HL-60 (cell line): ENCODE measurements at regions not wholly inside any gene's neighbourhood (a gene's known extent, or its start where the extent isn't known, plus 50 kb on each side); places are given as distances from the start of the nearest gene placed in this dataset.

Experiments used
- DNase-seq, 2 experiments: peaks; one replicate each; pipeline ENCODE4 v3.0.0-alpha.2; 2010 to 2020; ENCODE audit warnings: low read depth in 1 of 2, low spot score in 1 of 2
- H3K27ac ChIP-seq: fragments of 250-450 bp; sonication (Bioruptor Pico); replicated peaks from 2 replicates; pipeline ENCODE4 v1.5.1; 2020; ENCODE audit warnings: mild to moderate bottlenecking, moderate library complexity
- H3K27me3 ChIP-seq: fragments of 250-450 bp; sonication (Bioruptor Pico); 2 replicates; pipeline ENCODE4 v1.5.1; 2021; ENCODE audit warnings: mild to moderate bottlenecking, moderate library complexity; ENCODE audit not compliant: insufficient read depth, poor library complexity, severe bottlenecking
- H3K4me3 ChIP-seq: replicated peaks from 2 replicates; pipeline ENCODE4 v1.5.1; 2011; ENCODE audit warnings: mild to moderate bottlenecking, control low read depth, low read length; ENCODE audit not compliant: insufficient read depth
- GABPA ChIP-seq: IDR thresholded peaks from 2 replicates; pipeline ENCODE4 v1.6.1; 2012; ENCODE audit warnings: low read depth
- POLR2AphosphoS5 ChIP-seq: IDR thresholded peaks from 2 replicates; pipeline ENCODE4 v1.6.1; 2012; ENCODE audit warnings: low read depth
- SPI1 ChIP-seq: IDR thresholded peaks from 2 replicates; pipeline ENCODE4 v1.6.1; 2012; ENCODE audit warnings: low read depth, mild to moderate bottlenecking, borderline replicate concordance
- TF ChIP-seq, protein P1 (sequence below): IDR thresholded peaks from 2 replicates; pipeline ENCODE4 v1.6.1; 2012; ENCODE audit warnings: low read depth; ENCODE audit not compliant: insufficient replicate concordance
- TF ChIP-seq, protein P2 (sequence below): IDR thresholded peaks from one replicate; pipeline ENCODE4 v1.5.1; 2011; ENCODE audit warnings: low read length, control low read depth, inconsistent platforms; ENCODE audit not compliant: insufficient read depth

DNA sequence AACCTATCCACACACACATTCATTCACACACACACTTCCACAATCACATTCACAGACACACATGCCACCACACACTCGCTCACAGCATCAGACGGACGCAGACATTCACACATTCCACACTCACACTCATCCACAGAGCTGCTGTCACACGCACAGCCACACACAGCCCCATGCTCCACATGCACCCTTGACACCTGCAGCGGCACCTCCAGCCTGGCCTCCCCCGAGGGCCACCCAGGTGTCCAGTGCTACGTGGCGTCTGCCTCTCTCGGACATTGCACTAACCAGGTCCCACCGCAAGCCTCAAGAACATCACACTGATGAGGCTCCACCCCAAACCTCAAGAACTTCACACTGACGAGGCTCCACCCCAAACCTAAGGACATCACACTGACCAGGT, 155.2 kb downstream of the RBFOX3 start:
- TF ChIP-seq, protein P1, sequence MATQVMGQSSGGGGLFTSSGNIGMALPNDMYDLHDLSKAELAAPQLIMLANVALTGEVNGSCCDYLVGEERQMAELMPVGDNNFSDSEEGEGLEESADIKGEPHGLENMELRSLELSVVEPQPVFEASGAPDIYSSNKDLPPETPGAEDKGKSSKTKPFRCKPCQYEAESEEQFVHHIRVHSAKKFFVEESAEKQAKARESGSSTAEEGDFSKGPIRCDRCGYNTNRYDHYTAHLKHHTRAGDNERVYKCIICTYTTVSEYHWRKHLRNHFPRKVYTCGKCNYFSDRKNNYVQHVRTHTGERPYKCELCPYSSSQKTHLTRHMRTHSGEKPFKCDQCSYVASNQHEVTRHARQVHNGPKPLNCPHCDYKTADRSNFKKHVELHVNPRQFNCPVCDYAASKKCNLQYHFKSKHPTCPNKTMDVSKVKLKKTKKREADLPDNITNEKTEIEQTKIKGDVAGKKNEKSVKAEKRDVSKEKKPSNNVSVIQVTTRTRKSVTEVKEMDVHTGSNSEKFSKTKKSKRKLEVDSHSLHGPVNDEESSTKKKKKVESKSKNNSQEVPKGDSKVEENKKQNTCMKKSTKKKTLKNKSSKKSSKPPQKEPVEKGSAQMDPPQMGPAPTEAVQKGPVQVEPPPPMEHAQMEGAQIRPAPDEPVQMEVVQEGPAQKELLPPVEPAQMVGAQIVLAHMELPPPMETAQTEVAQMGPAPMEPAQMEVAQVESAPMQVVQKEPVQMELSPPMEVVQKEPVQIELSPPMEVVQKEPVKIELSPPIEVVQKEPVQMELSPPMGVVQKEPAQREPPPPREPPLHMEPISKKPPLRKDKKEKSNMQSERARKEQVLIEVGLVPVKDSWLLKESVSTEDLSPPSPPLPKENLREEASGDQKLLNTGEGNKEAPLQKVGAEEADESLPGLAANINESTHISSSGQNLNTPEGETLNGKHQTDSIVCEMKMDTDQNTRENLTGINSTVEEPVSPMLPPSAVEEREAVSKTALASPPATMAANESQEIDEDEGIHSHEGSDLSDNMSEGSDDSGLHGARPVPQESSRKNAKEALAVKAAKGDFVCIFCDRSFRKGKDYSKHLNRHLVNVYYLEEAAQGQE: no peak
- TF ChIP-seq SPI1 (no peak), POLR2AphosphoS5 (no peak), GABPA (no peak)
- TF ChIP-seq, protein P2, sequence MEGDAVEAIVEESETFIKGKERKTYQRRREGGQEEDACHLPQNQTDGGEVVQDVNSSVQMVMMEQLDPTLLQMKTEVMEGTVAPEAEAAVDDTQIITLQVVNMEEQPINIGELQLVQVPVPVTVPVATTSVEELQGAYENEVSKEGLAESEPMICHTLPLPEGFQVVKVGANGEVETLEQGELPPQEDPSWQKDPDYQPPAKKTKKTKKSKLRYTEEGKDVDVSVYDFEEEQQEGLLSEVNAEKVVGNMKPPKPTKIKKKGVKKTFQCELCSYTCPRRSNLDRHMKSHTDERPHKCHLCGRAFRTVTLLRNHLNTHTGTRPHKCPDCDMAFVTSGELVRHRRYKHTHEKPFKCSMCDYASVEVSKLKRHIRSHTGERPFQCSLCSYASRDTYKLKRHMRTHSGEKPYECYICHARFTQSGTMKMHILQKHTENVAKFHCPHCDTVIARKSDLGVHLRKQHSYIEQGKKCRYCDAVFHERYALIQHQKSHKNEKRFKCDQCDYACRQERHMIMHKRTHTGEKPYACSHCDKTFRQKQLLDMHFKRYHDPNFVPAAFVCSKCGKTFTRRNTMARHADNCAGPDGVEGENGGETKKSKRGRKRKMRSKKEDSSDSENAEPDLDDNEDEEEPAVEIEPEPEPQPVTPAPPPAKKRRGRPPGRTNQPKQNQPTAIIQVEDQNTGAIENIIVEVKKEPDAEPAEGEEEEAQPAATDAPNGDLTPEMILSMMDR: no peak
- Histone ChIP-seq H3K4me3 (no peak overlapping the region), H3K27me3 (no peaks in the 10 kb centered on the region), H3K27ac (no peak overlapping the region)
- no peak for DNase-seq

DNA sequence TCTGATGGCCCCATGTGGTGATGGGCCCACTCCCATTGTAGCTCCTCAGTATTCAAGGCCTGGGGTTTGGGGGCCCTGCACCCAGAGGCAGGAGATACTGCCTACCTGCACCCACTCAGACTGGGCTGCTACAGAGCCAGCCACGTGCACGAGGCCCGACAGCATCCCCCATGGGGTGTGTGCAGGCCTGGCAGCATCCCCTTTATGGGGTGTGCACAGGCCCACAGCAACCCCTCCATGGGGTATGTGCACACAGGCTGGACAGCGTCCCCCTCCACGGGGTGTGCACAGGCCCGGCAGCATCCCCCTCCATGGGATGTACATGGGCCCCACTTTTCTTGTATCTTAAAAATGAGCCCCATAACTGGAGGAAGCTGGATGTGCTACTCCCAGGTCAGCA, 156.0 kb downstream of the RBFOX3 start:
- no peaks in the 10 kb centered on the region for H3K27me3 ChIP-seq
- H3K27ac ChIP-seq: no peak overlapping the region

DNA sequence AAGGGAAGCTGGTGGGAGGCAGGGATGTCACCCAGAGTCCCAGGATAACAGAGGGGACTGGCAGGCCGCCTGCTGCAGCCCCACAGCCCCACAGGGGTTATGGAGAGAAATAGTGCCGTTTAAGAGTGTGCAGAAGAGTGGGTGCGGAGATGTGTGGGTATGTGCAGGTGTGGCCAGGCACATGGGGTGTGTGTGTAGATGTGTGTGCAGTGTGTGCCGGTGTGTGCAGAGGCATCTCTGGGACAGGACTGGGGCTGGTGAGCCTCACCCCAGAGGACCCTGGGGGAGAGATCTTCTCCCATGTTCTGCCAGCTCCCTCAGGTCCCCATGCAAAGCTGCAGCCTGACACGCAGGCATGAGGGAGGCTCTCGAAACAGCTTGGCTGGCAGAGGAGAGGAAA, 157.4 kb downstream of the RBFOX3 start:
- no peak for DNase-seq
- no peak overlapping the region for H3K27ac ChIP-seq
- no peaks in the 10 kb centered on the region for H3K27me3 ChIP-seq
- H3K4me3 ChIP-seq: no peak overlapping the region
- TF ChIP-seq SPI1: no peak
- TF ChIP-seq, protein P2: no peak
- no peak for TF ChIP-seq GABPA
- TF ChIP-seq, protein P1: no peak
- TF ChIP-seq POLR2AphosphoS5: no peak

More for the DNA sequence above, 156.0 kb downstream of the RBFOX3 start:
- no peak overlapping the region for H3K4me3 ChIP-seq
- DNase-seq: no peak
- TF ChIP-seq, protein P1: no peak
- TF ChIP-seq GABPA (no peak), SPI1 (no peak), POLR2AphosphoS5 (no peak)
- TF ChIP-seq, protein P2: no peak
